WTC11 (cell line): ENCODE measurements at regions not wholly inside any gene's neighbourhood (a gene's known extent, or its start where the extent isn't known, plus 50 kb on each side); places are given as distances from the start of the nearest gene placed in this dataset.

ENCODE experiments used
- ARID4B ChIP-seq: sonication (generic); formaldehyde crosslinking; IDR thresholded peaks from 2 replicates; pipeline ENCODE4 v1.8.0; 2023; ENCODE audit warnings: missing genetic modification reagents, mild to moderate bottlenecking, borderline replicate concordance
- ATF3 ChIP-seq: sonication (generic); formaldehyde crosslinking; conservative IDR thresholded peaks from 2 replicates; pipeline ENCODE4 v1.8.1; 2022; ENCODE audit warnings: mild to moderate bottlenecking, missing genetic modification reagents
- CREM ChIP-seq: sonication (generic); formaldehyde crosslinking; IDR thresholded peaks from 2 replicates; pipeline ENCODE4 v1.8.1; 2022; ENCODE audit warnings: mild to moderate bottlenecking, missing genetic modification reagents, moderate library complexity
- CTCF ChIP-seq: fragments of 200-600 bp; IDR thresholded peaks from 2 replicates; pipeline ENCODE4 v1.8.0; 2022; ENCODE audit warnings: antibody characterized with exemption
- MXD4 ChIP-seq: fragments of 250-450 bp; sonication (Bioruptor Pico); IDR thresholded peaks from 2 replicates; pipeline ENCODE4 v1.8.0; 2021; ENCODE audit warnings: mild to moderate bottlenecking, moderate library complexity, borderline replicate concordance
- USF2 ChIP-seq: sonication (generic); formaldehyde crosslinking; IDR thresholded peaks from 2 replicates; pipeline ENCODE4 v1.8.1; 2023; ENCODE audit warnings: mild to moderate bottlenecking, missing genetic modification reagents, moderate library complexity
- ZNF121 ChIP-seq: sonication (generic); formaldehyde crosslinking; IDR thresholded peaks from 2 replicates; pipeline ENCODE4 v1.8.0; 2023; ENCODE audit warnings: missing genetic modification reagents

- TF ChIP-seq CREM: no peak
- no peak for TF ChIP-seq CTCF
- TF ChIP-seq ARID4B (CRISPR knock-in tag): no peak
- no peak for TF ChIP-seq ATF3 (CRISPR knock-in tag)
- TF ChIP-seq ZNF121 (CRISPR knock-in tag): no peak
- TF ChIP-seq USF2 (CRISPR knock-in tag): no peak
- no peak for TF ChIP-seq MXD4
These were observed 1176.9 kb upstream of the LRRTM1 start for GRCh38 chr2:81481242-81481993.
